GM13976 (cell line): ENCODE measurements at regions not wholly inside any gene's neighbourhood (a gene's known extent, or its start where the extent isn't known, plus 50 kb on each side); places are given as distances from the start of the nearest gene placed in this dataset.
A peak's percentile ranks its signal among the peaks of the same experiment; 100 is the strongest.

ENCODE experiments used
- DNase-seq: peaks from one replicate; pipeline ENCODE4 v3.0.0; 2012; ENCODE audit warnings: low spot score
- in situ Hi-C: fragments of 300-500 bp; cut with MboI; formaldehyde crosslinking; loops from one replicate; pipeline ENCODE4 v1.12.0; 2022; ENCODE audit warnings: low sequenced_read_pairs, mixed read lengths, inconsistent platforms; ENCODE audit not compliant: unreplicated experiment
- TF ChIP-seq, protein P1 (sequence below): IDR thresholded peaks from 2 replicates; pipeline ENCODE4 v1.5.1; 2012; ENCODE audit warnings: borderline replicate concordance, mild to moderate bottlenecking; ENCODE audit not compliant: insufficient read depth; ENCODE audit errors: extremely low read depth, missing control alignments, control extremely low read depth

GRCh38 chr18:33851546-33852078, 273.6 kb downstream of the ASXL3 start:
- TF ChIP-seq, protein P1, sequence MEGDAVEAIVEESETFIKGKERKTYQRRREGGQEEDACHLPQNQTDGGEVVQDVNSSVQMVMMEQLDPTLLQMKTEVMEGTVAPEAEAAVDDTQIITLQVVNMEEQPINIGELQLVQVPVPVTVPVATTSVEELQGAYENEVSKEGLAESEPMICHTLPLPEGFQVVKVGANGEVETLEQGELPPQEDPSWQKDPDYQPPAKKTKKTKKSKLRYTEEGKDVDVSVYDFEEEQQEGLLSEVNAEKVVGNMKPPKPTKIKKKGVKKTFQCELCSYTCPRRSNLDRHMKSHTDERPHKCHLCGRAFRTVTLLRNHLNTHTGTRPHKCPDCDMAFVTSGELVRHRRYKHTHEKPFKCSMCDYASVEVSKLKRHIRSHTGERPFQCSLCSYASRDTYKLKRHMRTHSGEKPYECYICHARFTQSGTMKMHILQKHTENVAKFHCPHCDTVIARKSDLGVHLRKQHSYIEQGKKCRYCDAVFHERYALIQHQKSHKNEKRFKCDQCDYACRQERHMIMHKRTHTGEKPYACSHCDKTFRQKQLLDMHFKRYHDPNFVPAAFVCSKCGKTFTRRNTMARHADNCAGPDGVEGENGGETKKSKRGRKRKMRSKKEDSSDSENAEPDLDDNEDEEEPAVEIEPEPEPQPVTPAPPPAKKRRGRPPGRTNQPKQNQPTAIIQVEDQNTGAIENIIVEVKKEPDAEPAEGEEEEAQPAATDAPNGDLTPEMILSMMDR = no peak
- in situ Hi-C loops = no loop called here
- DNase-seq = no peak

DNA sequence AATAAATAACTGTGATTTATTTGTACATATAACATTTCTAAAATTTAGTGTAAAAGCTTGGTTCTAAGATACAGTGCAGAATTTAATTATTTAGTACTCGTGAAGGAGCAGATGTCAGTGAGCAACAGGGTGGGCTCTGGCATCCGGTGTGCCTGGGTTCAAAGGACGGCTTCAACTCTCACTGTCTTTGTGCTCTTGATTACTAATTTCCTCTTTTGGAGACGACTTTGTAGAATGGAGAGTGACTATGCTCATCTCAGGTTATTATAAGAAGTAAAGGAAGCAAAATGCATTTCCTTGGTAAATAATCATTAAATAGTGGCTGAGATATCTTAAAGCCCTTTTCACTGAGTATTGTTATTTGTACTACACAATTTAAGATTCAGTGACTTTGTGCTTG, 271.7 kb downstream of the ASXL3 start:
- no peak for DNase-seq
- TF ChIP-seq, protein P1 = no peak
- in situ Hi-C loops = loop anchor here (25.0 kb wide), 1 partner anchor 938 kb away; no protein-coding TSS in a partner anchor

DNA sequence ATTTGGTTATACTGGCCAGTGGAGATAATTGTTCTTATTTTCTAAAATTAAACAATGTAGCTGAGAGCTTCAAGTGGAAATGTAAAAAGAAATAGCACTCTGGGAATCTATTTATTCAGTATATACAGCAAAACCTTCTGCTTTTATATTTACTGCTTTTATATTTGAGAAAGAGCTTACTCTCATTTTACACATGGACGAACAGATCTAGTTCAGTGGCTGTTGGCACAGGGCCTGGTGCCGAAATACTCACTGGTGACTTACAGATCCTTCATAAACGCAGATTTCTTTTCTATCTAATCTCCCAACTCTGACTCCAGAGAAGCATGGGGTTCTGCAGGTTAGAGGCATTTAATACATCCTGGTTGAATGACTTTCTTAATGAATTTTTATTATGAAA, 266.2 kb downstream of the ASXL3 start:
- in situ Hi-C loops = loop anchor here (25.0 kb wide), 1 partner anchor 943 kb away; no protein-coding TSS in a partner anchor
- no peak for DNase-seq
- TF ChIP-seq, protein P1 = no peak

- DNase-seq = no peak
- TF ChIP-seq, protein P1 = no peak
- in situ Hi-C loops = loop anchor here (25.0 kb wide), 1 partner anchor 946 kb away; no protein-coding TSS in a partner anchor
Observed at GRCh38 chr18:33841221-33841967, 263.4 kb downstream of the ASXL3 start.

GRCh38 chr18:33840212-33840593, 262.2 kb downstream of the ASXL3 start:
- TF ChIP-seq, protein P1 = no peak
- DNase-seq = no peak
- in situ Hi-C loops = loop anchor here (25.0 kb wide), 1 partner anchor 947 kb away; no protein-coding TSS in a partner anchor

DNA sequence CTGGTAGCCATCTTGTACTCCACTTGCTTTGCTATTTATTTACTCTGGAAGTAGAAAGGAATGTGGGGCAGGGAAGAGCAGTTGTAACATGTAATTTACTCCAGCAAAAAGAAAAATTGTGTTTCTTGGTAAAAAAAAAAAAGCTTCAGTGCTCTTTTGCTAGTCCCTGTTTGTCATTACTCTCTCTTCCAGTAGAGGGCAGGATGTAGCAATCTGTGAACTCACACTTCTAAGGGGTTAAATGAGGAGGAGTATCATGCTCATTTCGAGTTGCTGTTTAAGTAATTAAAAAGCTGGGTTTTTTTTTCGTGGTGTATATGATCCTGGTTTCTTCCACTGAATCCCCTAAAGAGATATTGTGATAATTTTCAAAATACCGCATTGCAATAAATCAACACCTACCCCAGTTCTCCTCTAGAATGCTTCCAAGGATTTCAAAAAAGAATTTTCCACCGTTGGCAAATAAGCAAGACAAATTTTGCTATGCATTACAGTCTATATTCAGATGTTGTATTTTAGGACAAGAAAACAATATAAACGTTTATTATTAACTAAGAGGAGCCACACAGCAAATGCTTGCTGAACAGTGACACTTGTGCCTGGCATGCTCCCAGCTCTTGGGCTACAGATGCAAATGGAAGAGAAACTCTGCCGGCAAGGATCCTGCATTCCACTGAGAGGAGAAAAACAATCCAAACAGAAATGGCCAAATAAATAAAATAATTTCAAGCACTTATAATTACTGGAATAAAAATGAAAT, 261.6 kb downstream of the ASXL3 start:
- peak; percentile 32 for DNase-seq
- TF ChIP-seq, protein P1 = peak; percentile 57
- in situ Hi-C loops = loop anchor here (25.0 kb wide), 1 partner anchor 948 kb away; no protein-coding TSS in a partner anchor
